Endodermal cell (in vitro differentiated cells): ENCODE measurements at regions not wholly inside any gene's neighbourhood (a gene's known extent, or its start where the extent isn't known, plus 50 kb on each side); places are given as distances from the start of the nearest gene placed in this dataset.

Experiments used
- DNase-seq: peaks from one replicate; pipeline ENCODE4 v3.0.0-alpha.2; 2017
- H3K27ac ChIP-seq: 2 replicates; pipeline ENCODE4 v1.5.1; 2013; ENCODE audit warnings: mild to moderate bottlenecking, low read depth, low read length, moderate library complexity
- H3K27me3 ChIP-seq: 2 replicates; pipeline ENCODE4 v1.6.1; 2013; ENCODE audit warnings: mild to moderate bottlenecking, low read length, moderate library complexity; ENCODE audit not compliant: insufficient read depth, control insufficient read depth, poor library complexity, severe bottlenecking
- H3K36me3 ChIP-seq: 2 replicates; pipeline ENCODE4 v1.7.0; 2013; ENCODE audit warnings: mild to moderate bottlenecking, low read length, moderate library complexity; ENCODE audit not compliant: control insufficient read depth, insufficient read depth
- H3K4me1 ChIP-seq: one replicate; pipeline ENCODE4 v1.7.0; 2013; ENCODE audit warnings: low read length; ENCODE audit not compliant: control insufficient read depth, insufficient read depth
- H3K4me3 ChIP-seq: 2 replicates; pipeline ENCODE4 v1.5.1; 2013; ENCODE audit warnings: mild to moderate bottlenecking, low read length, moderate library complexity
- H3K9ac ChIP-seq: 2 replicates; pipeline ENCODE4 v1.6.1; 2013; ENCODE audit warnings: mild to moderate bottlenecking, low read length, moderate library complexity; ENCODE audit not compliant: poor library complexity, severe bottlenecking; ENCODE audit errors: extremely low read depth
- H3K9me3 ChIP-seq: 2 replicates; pipeline ENCODE4 v1.6.1; 2013; ENCODE audit warnings: mild to moderate bottlenecking, low read length, moderate library complexity; ENCODE audit not compliant: control insufficient read depth
- H3K27ac Mint-ChIP-seq: 2 replicates; pipeline ENCODE4 v1.8.0; 2020; ENCODE audit warnings: mixed read lengths
- H3K27me3 Mint-ChIP-seq: 2 replicates; pipeline ENCODE4 v1.8.0; 2021; ENCODE audit warnings: mild to moderate bottlenecking, mixed read lengths; ENCODE audit not compliant: insufficient read depth
- H3K36me3 Mint-ChIP-seq: 2 replicates; pipeline ENCODE4 v1.8.0; 2020; ENCODE audit warnings: low read depth, mixed read lengths
- H3K4me1 Mint-ChIP-seq: 2 replicates; pipeline ENCODE4 v1.8.0; 2020; ENCODE audit warnings: mixed read lengths
- H3K4me3 Mint-ChIP-seq: 2 replicates; pipeline ENCODE4 v1.8.0; 2020; ENCODE audit warnings: mild to moderate bottlenecking, moderate library complexity, mixed read lengths
- H3K9me3 Mint-ChIP-seq: 2 replicates; pipeline ENCODE4 v1.8.0; 2020; ENCODE audit warnings: mild to moderate bottlenecking, mixed read lengths
- CTCF ChIP-seq: fragments of 200-600 bp; sonication (generic); conservative IDR thresholded peaks from 2 replicates; pipeline ENCODE4 v1.5.0; 2021; ENCODE audit warnings: antibody characterized with exemption, mild to moderate bottlenecking
- WGBS, 2 experiments: methylation state at CpG; one replicate each; pipeline versions ENCODE4 v1.1.5 to v1.1.7; 2013; ENCODE audit warnings: missing lambda C conversion rate in 2 of 2, mixed read lengths in 1 of 2; ENCODE audit not compliant: insufficient coverage in 1 of 2, insufficient read length in 1 of 2; 5-methylcytosine and 5-hydroxymethylcytosine counted together

- H3K9ac ChIP-seq, result no peak overlapping the region
- H3K27me3 ChIP-seq, result no peaks in the 10 kb centered on the region
- Mint-ChIP-seq H3K4me1 (no peaks in the 10 kb centered on the region), H3K4me3 (no peak overlapping the region), H3K9me3 (no peaks in the 10 kb centered on the region), H3K36me3 (no peaks in the 10 kb centered on the region), H3K27ac (no peak overlapping the region), H3K27me3 (no peaks in the 10 kb centered on the region)
- no peaks in the 10 kb centered on the region for H3K4me1 ChIP-seq
- H3K9me3 ChIP-seq, result no peaks in the 10 kb centered on the region
- 83 to 85% methylated on average over 1 of the region's 1 CpG for WGBS, 2 experiments
- H3K4me3 ChIP-seq, result no peak overlapping the region
- H3K36me3 ChIP-seq, result no peaks in the 10 kb centered on the region
- no peak overlapping the region for H3K27ac ChIP-seq
- DNase-seq, result no peak
- no peak for TF ChIP-seq CTCF
Measured at GRCh38 chr13:74324338-74324737, 190.1 kb upstream of the KLF12 start.

GRCh38 chr13:74322562-74322961 is 188.4 kb upstream of the KLF12 start:
- WGBS, 2 experiments, result 92% methylated on average over 1 of the region's 2 CpGs; no CpG with 5 or more reads in 1 of the 2 experiments
- Histone ChIP-seq H3K4me3 (no peak overlapping the region), H3K36me3 (no peaks in the 10 kb centered on the region), H3K9ac (no peak overlapping the region), H3K4me1 (no peaks in the 10 kb centered on the region), H3K9me3 (no peaks in the 10 kb centered on the region), H3K27me3 (no peaks in the 10 kb centered on the region), H3K27ac (no peak overlapping the region)
- no peak for DNase-seq
- no peaks in the 10 kb centered on the region for H3K9me3 Mint-ChIP-seq
- no peak overlapping the region for H3K27ac Mint-ChIP-seq
- H3K4me1 Mint-ChIP-seq, result no peaks in the 10 kb centered on the region
- no peak overlapping the region for H3K4me3 Mint-ChIP-seq
- no peaks in the 10 kb centered on the region for H3K36me3 Mint-ChIP-seq
- H3K27me3 Mint-ChIP-seq, result no peaks in the 10 kb centered on the region
- no peak for TF ChIP-seq CTCF

- Mint-ChIP-seq H3K4me1 (no peaks in the 10 kb centered on the region), H3K4me3 (no peak overlapping the region), H3K27ac (no peak overlapping the region), H3K9me3 (no peaks in the 10 kb centered on the region), H3K27me3 (no peaks in the 10 kb centered on the region), H3K36me3 (no peaks in the 10 kb centered on the region)
- Histone ChIP-seq H3K36me3 (no peaks in the 10 kb centered on the region), H3K4me3 (no peak overlapping the region), H3K9me3 (no peaks in the 10 kb centered on the region), H3K4me1 (no peaks in the 10 kb centered on the region), H3K27me3 (no peaks in the 10 kb centered on the region), H3K27ac (no peak overlapping the region), H3K9ac (no peak overlapping the region)
- 100% methylated on average over 1 of the region's 2 CpGs for WGBS, 2 experiments
- no peak for DNase-seq
- TF ChIP-seq CTCF, result no peak
Measured at GRCh38 chr13:74320282-74320681, 186.1 kb upstream of the KLF12 start.
